Erythroblast (primary cell): ENCODE measurements at regions not wholly inside any gene's neighbourhood (a gene's known extent, or its start where the extent isn't known, plus 50 kb on each side); places are given as distances from the start of the nearest gene placed in this dataset.

Experiments used
- DNase-seq, 2 experiments: peaks; one replicate each; lab custom pipeline; 2025; lab: John Stamatoyannopoulos, UW
- GATA1 ChIP-seq: IDR thresholded peaks from 2 replicates; pipeline ENCODE4 v1.6.1; 2011; ENCODE audit warnings: low read depth, mild to moderate bottlenecking, control low read depth, low read length, moderate library complexity
- POLR2A ChIP-seq: IDR thresholded peaks from 2 replicates; pipeline ENCODE4 v1.6.1; 2011; ENCODE audit warnings: mild to moderate bottlenecking, low read length

DNA sequence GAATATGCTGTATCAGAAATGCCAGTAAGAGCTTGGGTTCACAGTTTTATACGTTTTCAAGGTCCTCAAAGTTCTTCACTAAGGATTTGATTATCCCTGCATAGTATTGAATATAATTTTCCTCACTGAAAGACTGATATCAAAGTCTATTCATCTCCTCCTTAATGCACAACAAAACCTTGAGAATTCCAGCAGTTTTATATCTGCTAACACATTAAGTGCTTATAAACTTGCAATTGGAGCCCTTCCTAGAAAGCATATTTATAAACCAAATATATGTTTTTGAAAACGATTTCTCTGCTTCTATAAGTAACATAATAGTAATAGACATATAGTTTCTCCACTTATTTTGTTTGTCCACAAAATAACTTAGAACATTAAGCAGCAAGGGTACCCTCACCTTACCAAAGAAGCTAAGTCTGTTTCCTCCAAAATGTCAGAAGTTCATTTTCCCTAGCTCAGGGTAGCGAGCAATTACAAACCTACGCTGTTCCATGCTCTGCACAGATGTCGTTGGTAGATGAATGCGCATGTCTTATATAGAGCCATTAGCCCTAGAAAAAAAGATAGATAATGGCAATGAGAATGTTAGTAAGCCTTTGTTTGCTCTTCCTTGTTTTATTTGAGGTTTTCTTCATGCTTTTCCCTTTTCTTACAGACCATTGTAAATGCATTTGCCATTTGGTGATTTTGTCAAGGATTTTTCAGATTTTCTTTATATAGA lies 213.2 kb downstream of the RBM43 start:
- TF ChIP-seq POLR2A (no peak), GATA1 (no peak)

DNA sequence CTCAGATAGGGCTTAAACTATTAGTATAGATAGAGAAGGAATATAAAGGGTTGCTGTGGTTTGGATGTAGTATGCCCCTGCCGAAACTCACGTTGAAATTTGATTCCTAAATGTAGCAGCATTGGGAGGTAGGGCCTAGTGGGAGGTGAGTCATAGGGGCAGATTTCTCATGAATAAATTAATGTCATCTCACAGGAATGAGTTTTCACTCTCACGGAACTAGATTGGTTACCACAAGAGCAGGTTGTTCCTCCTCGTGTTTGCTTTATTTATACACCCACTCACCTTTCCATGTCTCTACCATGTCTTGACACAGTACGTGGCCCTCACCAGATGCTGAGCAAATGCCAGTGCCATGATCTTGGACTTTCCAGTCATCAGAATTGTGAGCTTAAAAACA lies 218.2 kb downstream of the RBM43 start:
- TF ChIP-seq POLR2A (no peak), GATA1 (no peak)
- DNase-seq, result no peak

More for the DNA sequence above, 213.2 kb downstream of the RBM43 start:
- no peak for DNase-seq

DNA sequence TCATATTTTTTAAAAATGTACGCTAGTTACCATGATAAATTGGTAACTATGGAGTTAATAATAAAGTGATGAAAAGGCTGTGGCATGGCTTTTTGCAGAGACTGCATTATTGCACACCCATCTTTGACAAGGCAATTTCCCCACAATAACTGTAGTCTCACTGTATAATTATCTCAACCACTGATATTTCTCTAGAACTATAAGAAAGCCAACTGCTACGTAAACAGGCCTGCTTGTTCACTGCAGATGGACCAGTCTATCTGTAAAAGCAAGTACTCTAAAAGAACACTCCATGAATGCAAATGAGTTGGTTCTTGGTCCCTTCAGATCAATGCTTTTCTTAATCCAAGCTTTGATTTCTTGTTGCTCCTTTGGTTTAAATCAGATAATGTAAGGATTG lies 218.7 kb downstream of the RBM43 start:
- TF ChIP-seq GATA1 (no peak), POLR2A (no peak)
- DNase-seq, result no peak

DNA sequence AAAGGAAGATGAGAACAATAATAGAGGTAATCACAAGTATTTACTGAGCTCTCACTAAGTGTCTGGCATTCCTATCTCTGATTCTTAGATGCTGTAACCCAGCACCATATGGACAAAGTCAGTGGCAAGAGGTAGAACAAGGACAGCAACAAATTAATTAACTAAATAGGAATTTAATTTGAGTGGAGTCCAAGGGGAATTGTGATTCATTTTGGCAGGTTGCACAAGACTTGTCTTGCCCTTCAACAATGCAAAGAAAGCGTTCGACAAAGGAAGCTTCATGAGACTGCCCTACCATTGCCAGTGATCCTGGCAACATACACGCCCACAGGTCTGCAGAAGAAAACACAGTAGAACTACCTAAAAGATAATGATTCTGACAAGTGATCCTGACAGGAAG lies 221.6 kb downstream of the RBM43 start:
- TF ChIP-seq POLR2A (no peak), GATA1 (no peak)
- DNase-seq, result no peak

DNA sequence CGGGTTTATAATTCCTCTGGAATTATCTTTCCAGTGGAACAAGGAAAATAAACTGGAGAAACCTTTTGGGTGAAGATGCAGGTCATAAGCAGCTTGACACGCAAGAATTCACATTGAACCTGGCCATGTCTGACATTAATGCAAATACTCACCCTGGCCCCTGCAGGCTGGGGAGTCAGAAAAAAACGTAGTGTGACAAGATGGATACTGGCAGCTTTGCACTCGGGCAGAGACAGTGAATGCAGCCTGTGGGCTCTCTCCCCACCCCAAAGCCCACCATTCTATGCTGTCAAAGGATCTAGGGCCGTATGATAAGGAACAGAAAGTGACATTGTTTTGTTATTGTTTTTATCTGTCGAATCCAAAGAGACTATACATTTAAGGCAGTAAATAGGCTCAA lies 223.1 kb downstream of the RBM43 start:
- TF ChIP-seq GATA1, result no peak
- no peak for TF ChIP-seq POLR2A

DNA sequence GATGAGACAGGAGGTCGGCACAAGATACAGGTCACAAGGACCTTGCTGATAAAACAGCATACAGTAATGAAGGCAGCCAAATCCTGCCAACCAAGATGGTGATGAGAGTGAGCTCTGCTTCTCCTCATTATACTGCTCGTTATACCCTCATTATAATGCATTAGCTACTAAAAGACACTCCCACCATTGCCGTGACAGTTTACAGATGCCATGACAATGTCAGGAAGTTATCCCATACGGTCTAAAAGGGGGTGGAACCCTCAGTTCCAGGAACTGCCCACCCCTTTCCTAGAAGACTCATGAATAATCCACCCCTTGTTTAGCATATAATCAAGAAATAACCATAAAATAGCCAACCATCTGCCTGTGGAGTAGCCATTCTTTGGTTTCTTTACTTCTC lies 224.2 kb downstream of the RBM43 start:
- TF ChIP-seq GATA1, result no peak
- TF ChIP-seq POLR2A, result no peak
- DNase-seq, result no peak

More for the DNA sequence above, 223.1 kb downstream of the RBM43 start:
- DNase-seq, result no peak

DNA sequence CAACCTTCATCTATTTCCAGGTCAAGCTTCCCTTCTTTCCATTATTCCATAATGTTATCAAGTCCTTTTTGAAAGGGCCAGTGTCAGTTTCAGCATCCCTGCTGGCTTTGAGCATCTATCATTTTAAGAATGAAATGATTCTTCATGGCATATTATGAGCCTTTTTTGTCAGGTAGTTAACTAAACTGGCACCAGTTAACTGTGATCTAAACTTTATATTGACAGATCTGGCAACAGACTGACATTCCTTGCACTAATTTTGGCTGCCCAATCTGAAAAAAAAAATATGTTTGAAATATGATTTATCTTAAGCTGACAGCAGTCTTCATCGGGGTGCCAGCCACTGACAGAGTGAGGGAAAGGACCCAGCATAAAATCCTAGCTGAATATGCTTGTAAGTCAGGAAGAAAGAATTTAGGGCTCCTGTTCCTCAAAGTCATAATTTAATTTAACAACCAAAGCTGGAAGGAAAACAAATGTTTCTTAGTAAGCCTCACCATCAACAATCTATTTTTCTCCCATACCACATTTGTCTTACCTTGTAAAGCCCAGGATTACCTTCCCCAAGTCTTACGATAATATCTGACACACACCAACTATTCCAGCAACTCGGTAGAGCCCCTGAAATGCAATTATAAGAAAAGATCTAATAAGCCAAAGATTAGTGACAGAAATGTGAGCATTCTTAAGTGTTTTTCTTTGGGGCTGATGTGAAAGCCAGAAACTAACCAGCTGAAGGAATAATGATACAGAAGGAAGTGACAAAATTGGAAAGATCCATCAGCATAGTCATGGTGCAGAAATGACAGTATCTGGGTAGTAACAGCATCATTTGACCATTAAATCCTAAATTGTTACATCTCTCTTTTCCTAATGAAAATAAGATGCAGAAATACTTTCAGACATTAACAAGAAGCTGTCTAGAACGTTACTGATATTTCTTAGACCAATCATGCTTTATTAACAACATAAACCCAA lies 228.1 kb downstream of the RBM43 start:
- TF ChIP-seq GATA1 (no peak), POLR2A (no peak)

DNA sequence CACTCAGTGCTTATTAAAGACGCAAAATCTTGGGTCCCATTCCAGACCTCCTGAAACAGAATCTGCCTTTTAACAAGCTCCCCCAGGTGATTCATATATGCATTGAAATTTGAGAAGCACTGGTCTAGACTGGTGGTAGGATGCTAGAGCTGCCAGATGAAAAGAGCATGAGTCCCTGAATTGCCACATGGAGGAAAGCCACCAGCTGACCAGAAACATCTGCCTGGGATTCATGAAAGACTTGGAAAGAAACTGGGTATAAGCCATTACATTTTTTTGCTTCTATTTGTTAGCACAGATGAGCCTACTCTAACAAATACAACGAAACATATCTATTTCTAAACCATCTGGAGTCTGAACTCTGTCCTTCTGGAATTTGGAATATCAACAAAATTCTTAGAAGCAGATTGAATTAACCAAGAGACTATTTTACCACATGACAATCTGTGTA lies 228.9 kb downstream of the RBM43 start:
- DNase-seq, result no peak
- TF ChIP-seq GATA1 (no peak), POLR2A (no peak)

More for the DNA sequence above, 228.1 kb downstream of the RBM43 start:
- DNase-seq, result no peak

DNA sequence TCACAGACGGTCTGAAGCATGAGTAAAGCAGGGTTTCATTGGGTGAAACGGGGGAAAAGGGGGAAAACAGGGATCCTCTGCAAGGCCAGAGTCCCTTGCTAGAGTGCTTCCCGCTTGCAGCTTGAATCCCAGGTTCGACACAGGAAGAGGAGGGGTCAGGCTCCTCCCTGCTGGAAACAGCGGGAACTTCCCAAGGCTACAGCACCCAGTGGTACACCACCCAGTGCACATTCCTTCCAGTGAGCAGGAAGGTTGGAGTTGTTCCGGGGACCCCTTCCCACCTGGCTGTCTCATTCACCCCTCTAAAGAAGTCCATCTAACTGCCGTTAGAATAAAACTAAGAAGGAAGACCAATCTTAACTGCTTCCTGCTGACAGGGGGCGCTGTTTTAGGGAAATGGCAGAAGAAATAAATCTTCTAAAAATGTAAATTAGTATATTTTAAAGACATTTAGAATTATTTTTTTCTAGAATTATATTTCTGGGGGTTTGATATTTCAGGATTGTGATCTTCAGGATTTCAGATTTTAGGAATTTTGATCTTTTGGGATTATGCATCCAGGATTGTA lies 230.9 kb downstream of the RBM43 start:
- peak; percentile 26 to 61 for DNase-seq
- no peak for TF ChIP-seq GATA1
- TF ChIP-seq POLR2A, result no peak

DNA sequence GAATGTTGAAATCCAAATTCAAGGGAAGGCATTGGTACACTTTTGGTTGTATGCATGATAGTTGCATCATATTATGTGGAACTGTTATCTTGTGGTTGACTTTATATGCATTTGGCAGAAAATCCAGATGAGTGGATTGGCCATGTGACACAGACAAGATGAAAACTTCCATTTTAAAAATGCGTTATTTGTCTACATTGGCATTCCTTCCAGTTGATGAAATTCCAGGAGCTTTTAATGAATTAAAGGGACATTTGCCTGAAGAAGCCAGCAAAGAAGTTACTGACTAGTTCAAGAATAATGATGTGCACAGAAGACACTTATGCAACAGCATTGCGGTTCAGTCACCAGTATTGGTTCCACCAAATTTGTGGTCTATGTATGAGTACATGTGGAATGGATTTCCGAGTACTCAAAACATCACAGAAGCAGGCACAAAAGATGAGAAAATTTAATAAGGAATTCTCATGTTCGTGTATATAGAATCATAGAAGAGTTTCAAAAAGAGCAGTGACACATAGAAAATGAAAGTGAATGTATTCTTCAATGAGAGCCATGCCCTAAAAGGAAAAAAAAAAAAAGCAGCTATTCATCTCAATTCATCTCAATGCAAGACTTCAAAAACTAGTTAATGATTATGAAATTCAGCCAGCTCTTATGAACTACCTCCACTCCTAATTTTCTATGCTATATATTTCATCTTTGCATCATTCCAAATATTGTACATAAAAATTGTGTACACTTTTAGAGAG lies 232.1 kb downstream of the RBM43 start:
- TF ChIP-seq POLR2A (no peak), GATA1 (no peak)
- DNase-seq, result no peak

DNA sequence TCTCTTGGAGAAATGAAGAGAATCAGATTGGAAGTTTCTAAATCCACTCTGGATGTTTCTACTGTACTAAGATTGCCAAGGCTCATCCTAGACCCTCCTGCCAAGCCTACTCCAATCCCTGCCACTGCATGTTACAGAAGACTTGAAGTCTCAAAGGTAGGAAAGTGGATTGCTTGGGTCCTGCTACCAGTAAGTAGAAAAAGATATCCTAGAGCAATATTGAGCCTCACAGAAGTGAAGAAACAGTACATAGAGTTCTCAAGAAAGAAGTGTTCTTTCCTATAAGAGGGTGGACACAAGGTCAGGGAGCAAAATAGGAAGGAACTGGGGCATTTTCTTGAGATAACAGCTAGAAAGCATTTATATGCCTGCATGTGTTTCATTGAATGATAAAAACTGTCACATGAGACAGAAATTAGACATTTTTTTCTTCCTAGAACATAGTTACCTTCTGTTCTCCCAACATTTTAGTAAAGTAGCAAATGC lies 232.9 kb downstream of the RBM43 start:
- TF ChIP-seq GATA1 (no peak), POLR2A (no peak)
- no peak for DNase-seq

DNA sequence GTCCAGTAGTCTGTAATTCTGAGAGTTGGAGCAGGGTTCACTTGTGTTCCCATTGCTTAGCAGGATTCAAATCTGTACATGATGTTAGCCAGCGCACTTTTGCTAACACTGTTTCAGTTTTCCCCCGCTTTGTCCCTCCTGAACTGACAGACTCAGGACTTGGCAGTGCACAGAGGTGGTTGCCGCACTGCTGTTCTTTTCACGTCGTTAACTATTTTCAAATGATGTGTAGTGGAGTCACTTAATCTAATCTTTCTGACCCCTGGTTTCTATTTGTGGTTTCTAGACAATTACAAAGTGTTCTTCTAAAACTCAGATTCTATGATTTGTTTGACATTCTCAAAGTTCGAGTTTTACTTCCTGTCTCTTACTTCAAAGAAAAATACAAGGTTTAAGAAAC lies 234.5 kb downstream of the RBM43 start:
- no peak for DNase-seq
- TF ChIP-seq GATA1, result no peak
- TF ChIP-seq POLR2A, result no peak

DNA sequence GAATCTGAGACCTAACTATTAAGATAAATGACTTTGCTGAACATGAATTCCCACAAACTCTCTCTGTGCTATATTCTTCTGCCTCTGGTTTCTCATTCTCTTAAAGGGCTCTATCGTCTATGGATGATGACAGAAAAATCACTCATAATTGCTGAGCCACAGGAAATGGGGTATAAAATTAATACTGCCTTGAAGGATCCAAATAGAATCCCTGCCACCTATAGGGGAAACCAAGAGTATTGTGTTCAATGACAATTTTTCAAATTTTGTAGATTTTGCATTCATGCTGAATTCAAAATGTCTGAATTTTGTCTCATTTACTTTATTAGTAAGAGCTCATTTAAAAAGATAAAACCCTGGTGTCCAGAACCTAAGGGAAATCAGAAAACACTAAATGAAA lies 235.8 kb downstream of the RBM43 start:
- TF ChIP-seq GATA1 (no peak), POLR2A (no peak)

More for the DNA sequence above, 235.8 kb downstream of the RBM43 start:
- no peak for DNase-seq
